IPS DF 19.7 (cell line): ENCODE measurements at regions not wholly inside any gene's neighbourhood (a gene's known extent, or its start where the extent isn't known, plus 50 kb on each side); places are given as distances from the start of the nearest gene placed in this dataset.

Source experiments
- DNase-seq: peaks from one replicate; pipeline ENCODE4 v3.0.0-alpha.2; 2013; ENCODE audit warnings: low read depth, low spot score

- no peak for DNase-seq
These were observed 1351.7 kb upstream of the ADGRL3 start for GRCh38 chr4:59848457-59848856.

- DNase-seq = no peak
These were observed 1344.3 kb upstream of the ADGRL3 start for GRCh38 chr4:59855630-59856352.

- DNase-seq = no peak
These were observed 1331.1 kb upstream of the ADGRL3 start for GRCh38 chr4:59869056-59869455.

GRCh38 chr4:59869559-59869958 lies 1330.6 kb upstream of the ADGRL3 start:
- no peak for DNase-seq

GRCh38 chr4:59881632-59882031 lies 1318.5 kb upstream of the ADGRL3 start:
- no peak for DNase-seq

- DNase-seq = no peak
These were observed 1295.8 kb upstream of the ADGRL3 start for GRCh38 chr4:59904331-59904730.

- DNase-seq = no peak
These were observed 1279.7 kb upstream of the ADGRL3 start for GRCh38 chr4:59920416-59920815.

GRCh38 chr4:59925290-59925689 lies 1274.8 kb upstream of the ADGRL3 start:
- no peak for DNase-seq

GRCh38 chr4:59936566-59936965 lies 1263.6 kb upstream of the ADGRL3 start:
- DNase-seq = no peak

GRCh38 chr4:59938166-59938565 lies 1262.0 kb upstream of the ADGRL3 start:
- no peak for DNase-seq

- no peak for DNase-seq
These were observed 1254.8 kb upstream of the ADGRL3 start for GRCh38 chr4:59945277-59945676.

- DNase-seq = no peak
These were observed 1254.4 kb upstream of the ADGRL3 start for GRCh38 chr4:59945716-59946115.

- DNase-seq = no peak
These were observed 1243.8 kb upstream of the ADGRL3 start for GRCh38 chr4:59956366-59956765.

- DNase-seq = no peak
These were observed 1240.0 kb upstream of the ADGRL3 start for GRCh38 chr4:59960143-59960542.

- DNase-seq = no peak
These were observed 1233.4 kb upstream of the ADGRL3 start for GRCh38 chr4:59966758-59967157.

GRCh38 chr4:59968796-59969195 lies 1231.3 kb upstream of the ADGRL3 start:
- no peak for DNase-seq

- no peak for DNase-seq
These were observed 1230.2 kb upstream of the ADGRL3 start for GRCh38 chr4:59969909-59970308.

GRCh38 chr4:59971952-59972351 lies 1228.2 kb upstream of the ADGRL3 start:
- DNase-seq = no peak

GRCh38 chr4:59973492-59973891 lies 1226.6 kb upstream of the ADGRL3 start:
- DNase-seq = no peak

GRCh38 chr4:59979061-59979460 lies 1221.1 kb upstream of the ADGRL3 start:
- DNase-seq = no peak

- DNase-seq = no peak
These were observed 1216.3 kb upstream of the ADGRL3 start for GRCh38 chr4:59983852-59984251.

- no peak for DNase-seq
These were observed 1212.8 kb upstream of the ADGRL3 start for GRCh38 chr4:59987289-59987688.

GRCh38 chr4:59994118-59994517 lies 1206.0 kb upstream of the ADGRL3 start:
- DNase-seq = peak; percentile 17
